Left ventricle myocardium inferior (tissue), 1 donor: ENCODE measurements at regions not wholly inside any gene's neighbourhood (a gene's known extent, or its start where the extent isn't known, plus 50 kb on each side); places are given as distances from the start of the nearest gene placed in this dataset.

Source experiments
- DNase-seq: peaks from one replicate; pipeline ENCODE4 v3.0.0-alpha.2; 2020
- H3K27ac ChIP-seq: fragments of 200-600 bp; replicated peaks from 2 replicates; pipeline ENCODE4 v1.8.0; 2021
- H3K27me3 ChIP-seq: fragments of 200-600 bp; 2 replicates; pipeline ENCODE4 v1.8.0; 2021; ENCODE audit warnings: low read depth
- H3K36me3 ChIP-seq: fragments of 200-600 bp; 2 replicates; pipeline ENCODE4 v1.8.0; 2021
- H3K4me1 ChIP-seq: fragments of 200-600 bp; 2 replicates; pipeline ENCODE4 v1.8.0; 2021
- H3K4me3 ChIP-seq: fragments of 200-600 bp; 2 replicates; pipeline ENCODE4 v1.8.0; 2021; ENCODE audit warnings: mild to moderate bottlenecking, moderate library complexity
- H3K9me3 ChIP-seq: fragments of 200-600 bp; replicated peaks from 2 replicates; pipeline ENCODE4 v1.8.0; 2021
- intact Hi-C: fragments of 100-400 bp; cut with micrococcal nuclease; formaldehyde crosslinking; loops from one replicate; pipeline ENCODE4 v1.11.0; 2022
- TF ChIP-seq, protein P1 (sequence below): fragments of 200-600 bp; IDR thresholded peaks from 2 replicates; pipeline ENCODE4 v1.8.0; 2021; ENCODE audit warnings: antibody characterized with exemption, mild to moderate bottlenecking, borderline replicate concordance
- donor health status: DM: no; HTN: yes; CAD: no; lungs with severe emphysema.

DNA sequence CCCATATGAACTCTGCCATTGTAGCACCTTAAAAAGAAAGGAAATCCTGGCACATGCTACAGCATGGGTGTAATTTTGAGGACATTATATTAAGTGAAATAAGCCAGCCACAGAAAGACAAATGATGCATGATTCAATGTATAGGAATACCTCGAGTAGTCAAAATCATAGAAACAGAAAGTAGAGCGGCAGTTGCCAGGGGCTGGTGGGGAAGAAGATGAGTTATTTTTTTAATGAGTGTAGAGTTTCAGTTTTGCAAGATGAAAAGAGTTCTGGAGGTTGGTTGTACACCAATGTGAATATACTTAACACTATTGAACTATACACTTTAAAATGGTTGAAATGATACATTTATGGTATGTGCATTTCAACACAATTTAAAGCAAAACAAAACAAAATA is 133.0 kb downstream of the ZDHHC21 start:
- TF ChIP-seq, protein P1, sequence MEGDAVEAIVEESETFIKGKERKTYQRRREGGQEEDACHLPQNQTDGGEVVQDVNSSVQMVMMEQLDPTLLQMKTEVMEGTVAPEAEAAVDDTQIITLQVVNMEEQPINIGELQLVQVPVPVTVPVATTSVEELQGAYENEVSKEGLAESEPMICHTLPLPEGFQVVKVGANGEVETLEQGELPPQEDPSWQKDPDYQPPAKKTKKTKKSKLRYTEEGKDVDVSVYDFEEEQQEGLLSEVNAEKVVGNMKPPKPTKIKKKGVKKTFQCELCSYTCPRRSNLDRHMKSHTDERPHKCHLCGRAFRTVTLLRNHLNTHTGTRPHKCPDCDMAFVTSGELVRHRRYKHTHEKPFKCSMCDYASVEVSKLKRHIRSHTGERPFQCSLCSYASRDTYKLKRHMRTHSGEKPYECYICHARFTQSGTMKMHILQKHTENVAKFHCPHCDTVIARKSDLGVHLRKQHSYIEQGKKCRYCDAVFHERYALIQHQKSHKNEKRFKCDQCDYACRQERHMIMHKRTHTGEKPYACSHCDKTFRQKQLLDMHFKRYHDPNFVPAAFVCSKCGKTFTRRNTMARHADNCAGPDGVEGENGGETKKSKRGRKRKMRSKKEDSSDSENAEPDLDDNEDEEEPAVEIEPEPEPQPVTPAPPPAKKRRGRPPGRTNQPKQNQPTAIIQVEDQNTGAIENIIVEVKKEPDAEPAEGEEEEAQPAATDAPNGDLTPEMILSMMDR: no peak
- Histone ChIP-seq H3K36me3 (no peaks in the 10 kb centered on the region), H3K27me3 (no peaks in the 10 kb centered on the region), H3K27ac (no peak overlapping the region), H3K4me3 (no peak overlapping the region), H3K4me1 (no peaks in the 10 kb centered on the region), H3K9me3 (no peaks in the 10 kb centered on the region)
- DNase-seq: no peak
- intact Hi-C loops: no loop called here

DNA sequence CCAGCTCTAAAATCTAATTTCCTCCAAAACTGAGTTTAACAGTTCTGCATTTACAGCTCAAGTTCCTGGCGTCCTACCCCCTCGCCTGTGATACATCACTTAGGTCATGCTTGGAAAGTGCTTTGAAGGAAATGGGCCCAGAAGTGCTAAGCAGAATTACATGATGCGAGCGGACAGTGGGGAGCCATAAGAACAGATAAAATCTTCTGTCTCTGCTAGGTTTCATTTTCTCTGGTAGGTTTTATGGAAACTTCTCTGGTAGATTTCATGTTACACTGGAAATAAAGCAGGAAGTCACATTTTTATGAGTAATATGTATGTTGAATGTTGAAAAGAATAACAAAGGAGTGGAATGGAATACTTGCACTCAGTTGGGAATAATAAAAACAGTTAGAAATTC is 138.3 kb downstream of the ZDHHC21 start:
- H3K36me3 ChIP-seq: no peaks in the 10 kb centered on the region
- H3K4me1 ChIP-seq: no peaks in the 10 kb centered on the region
- no peaks in the 10 kb centered on the region for H3K9me3 ChIP-seq
- no peak overlapping the region for H3K4me3 ChIP-seq
- TF ChIP-seq, protein P1: no peak
- DNase-seq: no peak
- no peak overlapping the region for H3K27ac ChIP-seq
- intact Hi-C loops: no loop called here
- H3K27me3 ChIP-seq: no peaks in the 10 kb centered on the region

DNA sequence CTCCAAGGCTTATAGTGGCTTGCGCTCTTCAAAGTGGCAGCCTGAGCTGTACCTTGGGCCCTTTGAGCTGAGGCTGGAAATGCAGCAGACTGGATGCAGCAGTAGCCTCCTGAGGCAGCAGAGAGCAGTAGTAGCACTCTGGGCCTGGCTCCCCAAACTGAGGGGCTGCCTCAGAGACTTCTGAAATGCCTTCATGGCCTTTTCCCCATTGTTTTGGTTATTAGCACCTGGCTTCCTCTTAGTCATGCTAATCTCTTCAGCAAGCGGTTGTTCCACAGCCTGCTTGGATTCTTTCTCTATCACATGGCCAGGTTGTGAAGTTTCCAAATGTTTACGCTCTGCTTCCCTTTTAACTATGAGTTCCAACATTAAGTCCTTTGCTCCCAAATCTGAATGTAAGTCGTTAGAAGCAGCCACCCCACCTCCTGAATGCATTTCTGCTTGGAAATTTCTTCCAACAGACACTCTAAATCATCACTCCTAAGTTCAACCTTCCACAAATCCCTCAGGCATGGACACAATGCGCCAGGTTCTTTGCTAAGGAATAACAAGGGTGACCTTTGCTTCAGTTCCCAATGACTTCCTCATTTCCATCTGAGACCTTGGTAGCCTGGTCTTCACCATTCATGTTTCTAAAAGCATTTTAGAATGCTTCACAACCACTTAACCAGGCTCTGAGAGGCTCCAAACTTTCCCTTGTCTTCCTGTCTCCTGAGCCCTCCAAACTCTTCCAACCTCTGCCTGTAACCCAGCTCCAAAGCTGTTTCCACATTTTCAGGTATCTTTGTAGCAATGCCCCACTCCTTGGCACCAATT is 145.8 kb downstream of the ZDHHC21 start:
- DNase-seq: no peak
- H3K9me3 ChIP-seq: no peaks in the 10 kb centered on the region
- H3K4me1 ChIP-seq: no peaks in the 10 kb centered on the region
- TF ChIP-seq, protein P1: no peak
- H3K36me3 ChIP-seq: no peaks in the 10 kb centered on the region
- intact Hi-C loops: no loop called here
- H3K4me3 ChIP-seq: no peak overlapping the region
- H3K27me3 ChIP-seq: no peaks in the 10 kb centered on the region
- no peak overlapping the region for H3K27ac ChIP-seq

DNA sequence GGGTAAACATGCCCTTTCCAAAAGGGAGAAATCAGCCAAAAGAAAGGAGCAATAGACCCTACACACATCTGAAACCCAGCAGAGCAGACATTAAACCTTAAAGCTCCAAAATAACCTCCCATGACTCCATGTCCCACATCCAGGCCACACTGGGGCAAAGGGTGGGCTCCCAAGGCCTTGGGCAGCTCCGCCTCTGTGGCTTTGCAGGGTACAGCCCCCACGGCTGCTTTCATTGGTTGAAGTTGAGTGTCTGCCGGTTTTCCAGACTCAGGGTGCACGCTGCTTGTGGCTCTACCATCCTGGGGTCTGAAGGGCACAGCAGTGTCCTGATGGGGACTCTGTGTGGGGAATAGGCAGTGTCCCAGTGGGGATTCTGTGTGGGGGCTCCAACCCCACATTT is 146.5 kb downstream of the ZDHHC21 start:
- H3K4me1 ChIP-seq: no peaks in the 10 kb centered on the region
- no peaks in the 10 kb centered on the region for H3K27me3 ChIP-seq
- no peak overlapping the region for H3K4me3 ChIP-seq
- H3K27ac ChIP-seq: no peak overlapping the region
- TF ChIP-seq, protein P1: no peak
- no peaks in the 10 kb centered on the region for H3K36me3 ChIP-seq
- H3K9me3 ChIP-seq: no peaks in the 10 kb centered on the region
- intact Hi-C loops: no loop called here
- no peak for DNase-seq

DNA sequence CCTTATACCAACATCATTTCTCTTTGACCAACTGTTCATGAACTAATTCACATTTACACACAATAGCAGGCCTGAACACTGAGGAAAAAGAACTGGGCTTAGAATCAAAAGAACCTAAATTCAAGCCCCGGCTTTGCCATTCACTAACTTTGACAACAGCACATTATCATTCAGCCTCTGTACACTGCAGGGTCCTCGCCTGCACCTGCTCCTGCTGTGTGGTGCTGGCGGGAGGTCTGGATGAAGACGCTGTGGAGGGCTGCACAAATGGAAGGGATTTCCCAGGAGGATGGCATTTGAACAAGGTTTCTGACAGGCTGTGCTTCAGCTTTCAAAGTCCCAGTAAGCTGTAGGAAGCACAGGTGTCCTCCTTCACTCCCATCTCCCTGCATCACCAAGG is 151.2 kb downstream of the ZDHHC21 start:
- intact Hi-C loops: no loop called here
- Histone ChIP-seq H3K9me3 (no peaks in the 10 kb centered on the region), H3K4me1 (no peaks in the 10 kb centered on the region), H3K27me3 (no peaks in the 10 kb centered on the region), H3K4me3 (no peak overlapping the region), H3K27ac (no peak overlapping the region), H3K36me3 (no peaks in the 10 kb centered on the region)
- no peak for DNase-seq
- TF ChIP-seq, protein P1: no peak
